Psoas muscle (tissue), 7 donors: ENCODE measurements at regions not wholly inside any gene's neighbourhood (a gene's known extent, or its start where the extent isn't known, plus 50 kb on each side); places are given as distances from the start of the nearest gene placed in this dataset.
"Not testable (repeated sequence)": the region's sequence is repeated elsewhere in the genome, so short reads cannot be mapped to it uniquely, and the experiment has no call there.

ENCODE experiments used
- ATAC-seq, 4 donors: fragments of 200-7000 bp; cut with Tn5 transposase; one replicate each; pipeline ENCODE4 v1.9.1; 2020; ENCODE audit warnings: moderate library complexity in 3 of 4, mild to moderate bottlenecking in 2 of 4
- DNase-seq, 2 donors: peaks; one replicate each; pipeline ENCODE4 v3.0.0-alpha.2; 2020
- H3K27ac ChIP-seq: fragments of 200-600 bp; one replicate; pipeline ENCODE4 v1.8.0; 2022
- H3K27me3 ChIP-seq, 3 donors: fragments of 200-600 bp in 1 of 3; one replicate each; pipeline versions ENCODE4 v1.6.1 to v1.8.0; 2013 to 2022; ENCODE audit warnings: low read length in 2 of 3, mild to moderate bottlenecking in 2 of 3, moderate library complexity in 1 of 3; ENCODE audit not compliant: insufficient read depth in 3 of 3
- H3K36me3 ChIP-seq, 2 donors: fragments of 200-600 bp in 1 of 2; one replicate each; pipeline versions ENCODE4 v1.6.1 to v1.8.0; 2013 to 2022; ENCODE audit warnings: low read depth in 1 of 2, mild to moderate bottlenecking in 1 of 2, moderate library complexity in 1 of 2; ENCODE audit not compliant: insufficient read depth in 1 of 2
- H3K4me1 ChIP-seq: fragments of 200-600 bp; one replicate; pipeline ENCODE4 v1.8.0; 2022
- H3K4me3 ChIP-seq: fragments of 200-600 bp; one replicate; pipeline ENCODE4 v1.8.0; 2022; ENCODE audit warnings: mild to moderate bottlenecking
- H3K9me3 ChIP-seq: fragments of 200-600 bp; one replicate; pipeline ENCODE4 v1.8.0; 2022
- WGBS, 3 donors: extraction: QIAGEN DNeasy Blood & Tissue Kit; methylation state at CpG; one replicate each; pipeline versions ENCODE4 v1.1.6 to v1.1.7; 2013; 5-methylcytosine and 5-hydroxymethylcytosine counted together
- intact Hi-C, 2 donors: fragments of 100-400 bp; cut with DNase I; formaldehyde crosslinking; loops; one replicate each; pipeline versions ENCODE4 v1.11.0 to v1.14.2; 2022
- TF ChIP-seq, protein P1 (sequence below): fragments of 200-600 bp; IDR thresholded peaks from one replicate; pipeline ENCODE4 v1.8.0; 2022; ENCODE audit warnings: antibody characterized with exemption
- donor health status: healthy with polysubstance abuse.
- donor health status: DM: no; HTN: no; CAD: no; lungs with moderate emphysema.
- donor health status: Bipolar disorder and iron deficiency.
- donor health status: healthy.
- donor health status: DM: yes; HTN: yes; CAD: no.
- donor health status: DM: no; HTN: no; CAD: no.
- donor health status: DM: yes; HTN: yes; CAD: no.

- no peaks in the 10 kb centered on the region for H3K36me3 ChIP-seq
- no peak overlapping the region for H3K4me3 ChIP-seq
- H3K9me3 ChIP-seq: no peaks in the 10 kb centered on the region
- intact Hi-C loops: no loop called here
- ATAC-seq: no peak
- no peak for DNase-seq
- H3K4me1 ChIP-seq: no peaks in the 10 kb centered on the region
- 16 to 23% (median 22%) methylated on average over 2 of the region's 2 CpGs for WGBS, 3 donors
- no peak overlapping the region for H3K27ac ChIP-seq
- no peaks in the 10 kb centered on the region for H3K27me3 ChIP-seq
- TF ChIP-seq, protein P1, sequence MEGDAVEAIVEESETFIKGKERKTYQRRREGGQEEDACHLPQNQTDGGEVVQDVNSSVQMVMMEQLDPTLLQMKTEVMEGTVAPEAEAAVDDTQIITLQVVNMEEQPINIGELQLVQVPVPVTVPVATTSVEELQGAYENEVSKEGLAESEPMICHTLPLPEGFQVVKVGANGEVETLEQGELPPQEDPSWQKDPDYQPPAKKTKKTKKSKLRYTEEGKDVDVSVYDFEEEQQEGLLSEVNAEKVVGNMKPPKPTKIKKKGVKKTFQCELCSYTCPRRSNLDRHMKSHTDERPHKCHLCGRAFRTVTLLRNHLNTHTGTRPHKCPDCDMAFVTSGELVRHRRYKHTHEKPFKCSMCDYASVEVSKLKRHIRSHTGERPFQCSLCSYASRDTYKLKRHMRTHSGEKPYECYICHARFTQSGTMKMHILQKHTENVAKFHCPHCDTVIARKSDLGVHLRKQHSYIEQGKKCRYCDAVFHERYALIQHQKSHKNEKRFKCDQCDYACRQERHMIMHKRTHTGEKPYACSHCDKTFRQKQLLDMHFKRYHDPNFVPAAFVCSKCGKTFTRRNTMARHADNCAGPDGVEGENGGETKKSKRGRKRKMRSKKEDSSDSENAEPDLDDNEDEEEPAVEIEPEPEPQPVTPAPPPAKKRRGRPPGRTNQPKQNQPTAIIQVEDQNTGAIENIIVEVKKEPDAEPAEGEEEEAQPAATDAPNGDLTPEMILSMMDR: no peak
Measured at GRCh38 chr12:87413784-87414183, 615.4 kb downstream of the C12orf50 start.

- Histone ChIP-seq H3K4me1 (no peaks in the 10 kb centered on the region), H3K4me3 (no peak overlapping the region), H3K27me3 (no peaks in the 10 kb centered on the region), H3K36me3 (no peaks in the 10 kb centered on the region), H3K27ac (no peak overlapping the region), H3K9me3 (no peaks in the 10 kb centered on the region)
- 19 to 31% (median 21%) methylated on average over 1 of the region's 1 CpG for WGBS, 3 donors
- DNase-seq (no peak), ATAC-seq (no peak)
- intact Hi-C loops: no loop called here
- TF ChIP-seq, protein P1: no peak
Measured at GRCh38 chr12:87406926-87407325, 622.3 kb downstream of the C12orf50 start.

- no peak overlapping the region for H3K4me3 ChIP-seq
- intact Hi-C loops: no loop called here
- no peaks in the 10 kb centered on the region for H3K36me3 ChIP-seq
- H3K4me1 ChIP-seq: no peaks in the 10 kb centered on the region
- TF ChIP-seq, protein P1: no peak
- H3K27me3 ChIP-seq: no peaks in the 10 kb centered on the region
- H3K27ac ChIP-seq: no peak overlapping the region
- ATAC-seq (no peak), DNase-seq (no peak)
- no peaks in the 10 kb centered on the region for H3K9me3 ChIP-seq
Measured at GRCh38 chr12:87405918-87406317, 623.3 kb downstream of the C12orf50 start.

- H3K9me3 ChIP-seq, DNase-seq, H3K4me3 ChIP-seq, ATAC-seq, H3K4me1 ChIP-seq, H3K27ac ChIP-seq, intact Hi-C loops, H3K36me3 ChIP-seq, H3K27me3 ChIP-seq: not testable (repeated sequence)
- 84 to 91% (median 85%) methylated on average over 4 of the region's 4 CpGs for WGBS, 3 donors
Measured at GRCh38 chr12:87394168-87394567, 635.0 kb downstream of the C12orf50 start.

- intact Hi-C loops: no loop called here
- TF ChIP-seq, protein P1: no peak
- WGBS, 3 donors: 20 to 39% (median 20%) methylated on average over 3 of the region's 3 CpGs
Measured at GRCh38 chr12:87388376-87388775, 640.8 kb downstream of the C12orf50 start.

More at GRCh38 chr12:87388376-87388775, 640.8 kb downstream of the C12orf50 start:
- no peak for ATAC-seq
- H3K36me3 ChIP-seq: no peaks in the 10 kb centered on the region
- no peak for DNase-seq
- no peaks in the 10 kb centered on the region for H3K9me3 ChIP-seq
- H3K27ac ChIP-seq: no peak overlapping the region
- H3K4me3 ChIP-seq: no peak overlapping the region
- H3K27me3 ChIP-seq: no peaks in the 10 kb centered on the region
- H3K4me1 ChIP-seq: no peaks in the 10 kb centered on the region
